Fibroblast of villous mesenchyme (primary cell): ENCODE measurements at regions not wholly inside any gene's neighbourhood (a gene's known extent, or its start where the extent isn't known, plus 50 kb on each side); places are given as distances from the start of the nearest gene placed in this dataset.

Experiments used
- DNase-seq: peaks from one replicate; pipeline ENCODE4 v3.0.0-alpha.2; 2010; ENCODE audit warnings: low read depth
- H3K4me3 ChIP-seq: 2 replicates; pipeline ENCODE4 v1.5.1; 2011; ENCODE audit warnings: low read depth, mild to moderate bottlenecking, low read length
- CTCF ChIP-seq: IDR thresholded peaks from 2 replicates; pipeline ENCODE4 v1.5.1; 2012; ENCODE audit warnings: low read depth, mild to moderate bottlenecking, low read length; ENCODE audit not compliant: insufficient read depth

GRCh38 chr6:125670568-125670967, 78.9 kb upstream of the HEY2 start:
- no peak overlapping the region for H3K4me3 ChIP-seq
- DNase-seq, result no peak
- TF ChIP-seq CTCF, result no peak

GRCh38 chr6:125671323-125671722, 78.1 kb upstream of the HEY2 start:
- no peak overlapping the region for H3K4me3 ChIP-seq
- no peak for TF ChIP-seq CTCF
- DNase-seq, result no peak

GRCh38 chr6:125674230-125674629, 75.2 kb upstream of the HEY2 start:
- TF ChIP-seq CTCF, result no peak
- DNase-seq, result no peak
- H3K4me3 ChIP-seq, result no peak overlapping the region

GRCh38 chr6:125678601-125679000, 70.8 kb upstream of the HEY2 start:
- DNase-seq, result no peak
- no peak for TF ChIP-seq CTCF

GRCh38 chr6:125679128-125679527, 70.3 kb upstream of the HEY2 start:
- no peak overlapping the region for H3K4me3 ChIP-seq
- TF ChIP-seq CTCF, result no peak
- no peak for DNase-seq

More at GRCh38 chr6:125678601-125679000, 70.8 kb upstream of the HEY2 start:
- no peak overlapping the region for H3K4me3 ChIP-seq

- H3K4me3 ChIP-seq, result no peak overlapping the region
- DNase-seq, result no peak
- no peak for TF ChIP-seq CTCF
Measured at GRCh38 chr6:125679651-125680050, 69.8 kb upstream of the HEY2 start.

GRCh38 chr6:125682939-125683338, 66.5 kb upstream of the HEY2 start:
- TF ChIP-seq CTCF, result no peak
- no peak for DNase-seq
- H3K4me3 ChIP-seq, result no peak overlapping the region
